ENCODE measurements at regions not wholly inside any gene's neighbourhood (a gene's known extent, or its start where the extent isn't known, plus 50 kb on each side); places are given as distances from the start of the nearest gene placed in this dataset.

DNA sequence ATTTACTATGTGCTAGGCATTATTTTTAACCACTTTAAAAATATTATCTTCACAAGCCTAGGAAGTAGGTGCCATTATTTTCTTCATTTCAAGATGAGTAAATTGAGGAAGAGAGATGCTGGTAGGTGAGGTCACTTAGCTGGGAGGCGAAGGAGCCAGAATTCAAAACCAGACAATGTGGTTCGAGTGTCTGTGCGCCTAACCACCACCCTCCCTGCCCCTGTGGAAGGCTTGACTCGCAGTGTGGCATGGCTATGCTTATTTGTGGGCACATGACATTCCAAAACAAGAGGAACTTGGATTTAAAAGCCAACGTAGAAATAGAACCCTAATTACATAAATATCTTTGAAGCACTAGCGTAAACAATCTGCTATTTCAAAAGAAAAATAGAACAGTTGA, 226.6 kb upstream of the PITX2 start (continued):
- TF ChIP-seq MAFK (IDR thresholded peaks at IDR 0.05; ENCODE audit: low read depth, low read length): no peak
- TF ChIP-seq, protein P1, sequence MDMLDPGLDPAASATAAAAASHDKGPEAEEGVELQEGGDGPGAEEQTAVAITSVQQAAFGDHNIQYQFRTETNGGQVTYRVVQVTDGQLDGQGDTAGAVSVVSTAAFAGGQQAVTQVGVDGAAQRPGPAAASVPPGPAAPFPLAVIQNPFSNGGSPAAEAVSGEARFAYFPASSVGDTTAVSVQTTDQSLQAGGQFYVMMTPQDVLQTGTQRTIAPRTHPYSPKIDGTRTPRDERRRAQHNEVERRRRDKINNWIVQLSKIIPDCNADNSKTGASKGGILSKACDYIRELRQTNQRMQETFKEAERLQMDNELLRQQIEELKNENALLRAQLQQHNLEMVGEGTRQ (IDR thresholded peaks at IDR 0.05; ENCODE audit: low read length): no peak
